Cardiac fibroblast (primary cell): ENCODE measurements at regions not wholly inside any gene's neighbourhood (a gene's known extent, or its start where the extent isn't known, plus 50 kb on each side); places are given as distances from the start of the nearest gene placed in this dataset.

Experiments
- DNase-seq, 2 donors: peaks; one replicate each; pipeline versions ENCODE4 v3.0.0 to v3.0.0-alpha.2; 2010; ENCODE audit warnings: low read depth in 2 of 2
- H3K4me3 ChIP-seq, 2 donors: replicated peaks in 1 of 2; 1 replicate in 1 of 2; 2 replicates in 1 of 2; pipeline ENCODE4 v1.5.1; 2011; ENCODE audit warnings: low read depth in 2 of 2, low read length in 2 of 2, mild to moderate bottlenecking in 2 of 2, moderate library complexity in 1 of 2
- TF ChIP-seq, protein P1 (sequence below): IDR thresholded peaks from one replicate; pipeline ENCODE4 v1.5.1; 2011; ENCODE audit warnings: low read depth, mild to moderate bottlenecking, low read length, inconsistent platforms

DNA sequence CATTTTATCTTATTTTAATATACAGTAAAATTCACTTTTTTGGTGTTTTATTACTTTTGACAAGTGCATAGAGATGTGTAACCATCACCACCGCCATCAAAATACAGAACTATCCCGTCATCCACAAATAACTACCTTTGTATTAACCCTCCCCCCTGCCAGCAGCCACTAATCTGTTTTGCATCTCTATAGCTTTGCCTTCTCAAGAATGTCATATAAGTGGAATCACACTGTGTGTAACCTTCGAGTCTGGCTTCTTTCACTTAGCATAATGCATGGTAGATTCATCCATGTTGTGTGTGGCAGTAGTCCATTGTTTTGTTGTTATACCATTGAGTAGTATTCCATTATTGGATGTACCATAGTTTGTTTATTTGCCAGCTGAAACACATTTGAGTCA lies 98.8 kb downstream of the BOD1 start:
- no peak for DNase-seq
- TF ChIP-seq, protein P1, sequence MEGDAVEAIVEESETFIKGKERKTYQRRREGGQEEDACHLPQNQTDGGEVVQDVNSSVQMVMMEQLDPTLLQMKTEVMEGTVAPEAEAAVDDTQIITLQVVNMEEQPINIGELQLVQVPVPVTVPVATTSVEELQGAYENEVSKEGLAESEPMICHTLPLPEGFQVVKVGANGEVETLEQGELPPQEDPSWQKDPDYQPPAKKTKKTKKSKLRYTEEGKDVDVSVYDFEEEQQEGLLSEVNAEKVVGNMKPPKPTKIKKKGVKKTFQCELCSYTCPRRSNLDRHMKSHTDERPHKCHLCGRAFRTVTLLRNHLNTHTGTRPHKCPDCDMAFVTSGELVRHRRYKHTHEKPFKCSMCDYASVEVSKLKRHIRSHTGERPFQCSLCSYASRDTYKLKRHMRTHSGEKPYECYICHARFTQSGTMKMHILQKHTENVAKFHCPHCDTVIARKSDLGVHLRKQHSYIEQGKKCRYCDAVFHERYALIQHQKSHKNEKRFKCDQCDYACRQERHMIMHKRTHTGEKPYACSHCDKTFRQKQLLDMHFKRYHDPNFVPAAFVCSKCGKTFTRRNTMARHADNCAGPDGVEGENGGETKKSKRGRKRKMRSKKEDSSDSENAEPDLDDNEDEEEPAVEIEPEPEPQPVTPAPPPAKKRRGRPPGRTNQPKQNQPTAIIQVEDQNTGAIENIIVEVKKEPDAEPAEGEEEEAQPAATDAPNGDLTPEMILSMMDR, result no peak
- H3K4me3 ChIP-seq, result no peak overlapping the region

DNA sequence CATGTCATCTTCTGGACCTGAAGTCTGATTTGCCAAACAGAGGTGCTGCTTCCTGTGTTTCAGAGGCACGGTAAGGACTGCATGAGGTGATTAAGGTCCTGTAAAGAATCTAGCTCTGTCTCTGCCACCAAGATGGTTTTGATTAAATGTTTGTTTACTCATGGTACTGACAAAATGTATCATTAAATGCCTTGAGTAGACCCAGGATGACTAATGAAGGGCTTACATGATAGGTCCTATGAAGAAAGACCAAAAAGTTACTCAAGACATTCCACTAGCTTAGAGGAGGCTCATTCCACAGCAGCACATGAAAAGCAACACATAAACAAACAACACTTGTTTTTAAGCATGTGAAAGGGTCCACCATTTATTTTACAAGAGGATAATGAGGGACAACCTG lies 100.9 kb downstream of the BOD1 start:
- no peak overlapping the region for H3K4me3 ChIP-seq
- TF ChIP-seq, protein P1, result no peak
- DNase-seq, result peak; percentile 70 to 93

DNA sequence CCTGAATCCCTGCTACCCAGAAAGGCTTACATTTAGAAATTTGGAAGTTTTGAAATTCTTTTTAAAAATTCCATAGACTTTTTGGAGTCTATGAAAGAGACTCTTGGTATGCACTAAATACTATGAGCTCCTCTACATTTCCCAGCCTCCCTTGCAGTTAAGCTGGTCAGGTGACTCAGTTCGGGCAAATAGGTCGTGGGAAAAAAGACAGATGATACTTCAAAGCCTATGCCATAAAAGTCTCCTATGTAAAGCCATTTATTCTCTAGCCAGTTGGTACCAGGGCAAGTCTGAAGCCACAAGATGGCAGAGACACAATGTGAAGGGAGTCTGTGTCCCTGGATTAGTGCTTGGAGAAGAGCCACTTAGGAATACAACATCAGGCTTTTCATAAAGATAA lies 101.8 kb downstream of the BOD1 start:
- TF ChIP-seq, protein P1, result no peak
- no peak overlapping the region for H3K4me3 ChIP-seq
- DNase-seq, result peak in 1 of 2 donors; percentile 31

DNA sequence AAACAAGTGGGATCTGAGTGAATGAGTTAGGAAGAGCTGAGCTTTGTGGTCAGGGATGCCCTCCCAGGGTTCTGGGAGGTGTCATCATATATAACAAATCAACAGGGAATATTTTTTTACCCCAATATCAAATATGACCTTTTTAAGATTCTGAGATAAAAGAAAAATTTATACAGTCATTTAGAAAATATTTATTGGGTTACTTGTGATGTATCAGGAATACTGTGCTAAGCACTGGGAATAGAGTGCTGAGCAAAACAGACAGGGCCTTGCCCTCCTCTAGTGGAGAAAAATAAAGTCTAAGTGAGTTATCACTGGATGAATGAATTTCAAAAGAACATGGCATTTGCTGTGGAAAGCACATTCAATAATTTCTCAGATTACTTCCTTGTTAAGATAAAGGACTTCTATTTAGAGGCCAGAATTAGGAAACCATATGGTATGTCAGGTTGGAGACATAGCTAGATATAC lies 102.9 kb downstream of the BOD1 start:
- DNase-seq, result peak; percentile 36 to 39
- TF ChIP-seq, protein P1, result peak; percentile 23
- H3K4me3 ChIP-seq, result no peak overlapping the region

DNA sequence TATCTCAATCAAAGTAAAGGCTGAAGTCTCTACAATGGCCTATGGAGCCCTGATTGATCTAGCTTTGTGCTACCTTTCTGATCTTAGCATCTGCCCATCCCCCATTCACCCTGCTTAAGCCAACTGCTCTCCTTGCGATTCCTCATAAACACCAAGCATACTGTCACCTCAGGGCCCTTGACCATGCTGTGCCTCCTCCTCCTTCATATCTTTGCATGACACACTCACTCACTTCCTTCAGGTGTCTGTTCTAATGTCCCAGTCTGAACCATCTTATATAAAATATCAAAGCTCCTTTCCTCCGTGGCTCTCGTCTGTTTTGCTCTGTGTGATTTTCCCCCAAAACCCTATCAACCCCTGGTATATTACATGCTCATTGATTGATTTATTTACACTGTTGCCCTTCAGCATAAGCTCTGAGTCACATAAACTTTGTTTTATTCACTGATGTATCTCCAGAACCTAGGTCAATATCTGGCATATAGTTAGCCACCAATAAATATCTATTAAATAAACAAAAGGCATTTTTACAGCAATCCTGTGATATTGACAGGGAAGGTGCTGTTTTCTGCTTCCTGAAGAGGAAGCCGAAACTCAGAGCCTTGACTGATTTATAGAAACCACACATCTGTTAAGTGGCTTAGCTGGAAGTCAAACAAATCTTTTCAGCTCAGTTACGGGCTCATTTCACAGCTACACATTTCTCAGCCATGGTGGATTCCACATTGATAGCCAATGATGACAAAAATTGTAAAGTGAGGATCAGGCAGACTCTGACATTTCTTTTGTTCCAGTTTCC lies 103.6 kb downstream of the BOD1 start:
- TF ChIP-seq, protein P1, result no peak
- no peak overlapping the region for H3K4me3 ChIP-seq
- no peak for DNase-seq

DNA sequence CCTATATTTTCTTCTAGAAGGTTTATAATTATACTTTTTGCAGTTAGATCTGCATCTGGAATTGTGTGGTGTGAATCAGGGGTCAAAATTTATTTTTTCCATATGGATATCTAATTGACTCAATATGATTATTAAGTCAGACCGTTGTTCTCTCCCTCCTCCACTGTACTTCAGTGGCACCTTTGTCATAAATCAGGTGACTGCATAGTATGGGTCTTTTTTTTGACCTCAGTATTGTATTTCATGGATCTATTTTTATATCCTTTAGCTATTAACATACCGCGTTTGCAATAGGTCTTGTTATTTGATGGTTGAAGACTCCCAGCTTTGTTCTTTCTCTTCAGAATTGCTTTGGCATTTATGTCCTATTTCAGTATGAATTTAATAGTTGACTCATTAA lies 107.4 kb downstream of the BOD1 start:
- TF ChIP-seq, protein P1, result no peak
- DNase-seq, result no peak
- H3K4me3 ChIP-seq, result no peak overlapping the region

DNA sequence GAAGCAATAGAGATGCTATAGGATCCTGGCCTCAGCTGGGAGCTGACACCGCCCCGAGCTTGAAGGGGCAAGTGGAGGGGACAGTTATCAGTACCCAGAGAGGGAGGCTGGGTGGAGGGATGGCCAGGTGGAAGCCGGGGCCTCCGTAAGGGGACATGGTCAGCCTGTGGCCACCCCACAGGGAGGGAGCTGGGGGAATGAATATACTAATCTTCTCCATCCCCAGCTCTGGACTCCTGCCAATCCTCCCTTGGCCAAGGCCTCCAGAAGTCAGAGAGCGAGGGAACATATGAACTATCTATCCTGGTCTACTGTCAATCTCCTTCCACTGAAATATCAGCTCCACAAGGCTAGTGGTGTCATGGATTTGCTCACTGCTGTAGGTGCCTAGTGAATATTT lies 109.3 kb downstream of the BOD1 start:
- H3K4me3 ChIP-seq, result no peak overlapping the region
- TF ChIP-seq, protein P1, result no peak
- no peak for DNase-seq
